Left renal pelvis (tissue), 4 donors: ENCODE measurements at regions not wholly inside any gene's neighbourhood (a gene's known extent, or its start where the extent isn't known, plus 50 kb on each side); places are given as distances from the start of the nearest gene placed in this dataset.
"Not testable (repeated sequence)": the region's sequence is repeated elsewhere in the genome, so short reads cannot be mapped to it uniquely, and the experiment has no call there.

Source experiments
- DNase-seq, 4 donors: peaks; one replicate each; pipeline ENCODE4 v3.0.0-alpha.2; 2013; ENCODE audit warnings: low read depth in 4 of 4, low spot score in 3 of 4

DNA sequence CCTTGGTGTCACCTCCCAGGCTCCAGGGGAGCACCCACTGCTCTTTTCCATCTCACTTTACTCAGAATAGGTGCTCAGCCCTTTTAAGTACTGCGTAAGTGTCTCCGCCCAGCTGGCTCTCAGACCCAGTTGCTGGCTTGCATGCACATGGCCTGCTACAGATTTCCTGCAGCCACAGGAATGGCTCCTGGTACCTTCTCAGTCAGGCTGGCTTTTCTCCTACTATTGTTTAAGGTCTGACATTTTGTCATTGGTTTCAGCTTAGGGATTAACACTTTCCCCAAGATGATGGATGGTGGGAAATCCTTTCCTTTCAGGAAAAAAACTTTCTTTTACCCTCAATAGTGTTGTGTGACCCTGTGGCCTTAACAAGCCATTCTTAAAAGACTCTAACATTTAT is 1652.3 kb upstream of the WWC1 start:
- DNase-seq = no peak

DNA sequence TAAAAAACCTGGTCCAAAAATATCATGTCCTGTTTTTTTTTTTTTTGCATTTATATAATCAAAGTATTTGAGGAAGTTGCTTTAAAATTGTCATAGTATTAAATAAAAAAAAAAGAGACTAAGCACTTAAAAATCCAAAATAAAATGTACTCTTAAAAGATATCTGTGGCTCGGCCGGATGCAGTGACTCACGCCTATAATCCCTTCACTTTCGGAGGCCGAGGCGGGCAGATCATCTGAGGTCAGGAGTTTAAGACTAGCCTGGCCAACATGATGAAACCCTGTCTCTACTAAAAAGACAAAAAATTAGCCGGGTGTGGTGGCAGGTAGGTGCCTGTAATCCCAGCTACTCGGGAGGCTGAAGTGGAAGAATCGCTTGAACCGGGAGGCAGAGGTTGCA is 1651.3 kb upstream of the WWC1 start:
- DNase-seq = not testable (repeated sequence)

GRCh38 chr5:166648736-166649135 is 1642.7 kb upstream of the WWC1 start:
- DNase-seq = no peak

- no peak for DNase-seq
These were observed 1641.8 kb upstream of the WWC1 start for GRCh38 chr5:166649676-166650075.

DNA sequence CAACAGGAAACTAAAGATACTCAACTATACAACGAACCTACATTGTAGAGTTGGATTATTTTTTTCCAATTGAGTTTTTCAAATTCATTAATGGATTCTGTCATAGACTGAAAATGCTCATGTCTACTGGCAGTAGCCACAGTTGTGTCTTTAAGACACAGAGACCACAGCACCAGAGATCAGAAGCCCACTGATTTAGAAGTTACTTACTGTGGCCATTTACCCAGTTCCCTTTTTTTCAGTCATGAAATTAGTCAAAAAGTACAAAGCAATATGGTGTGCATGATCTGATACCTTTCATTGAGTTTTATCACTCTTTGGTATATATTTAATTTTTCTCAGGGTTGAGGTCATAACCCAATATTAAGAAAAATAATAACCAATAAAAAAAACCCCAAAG is 1640.2 kb upstream of the WWC1 start:
- no peak for DNase-seq

DNA sequence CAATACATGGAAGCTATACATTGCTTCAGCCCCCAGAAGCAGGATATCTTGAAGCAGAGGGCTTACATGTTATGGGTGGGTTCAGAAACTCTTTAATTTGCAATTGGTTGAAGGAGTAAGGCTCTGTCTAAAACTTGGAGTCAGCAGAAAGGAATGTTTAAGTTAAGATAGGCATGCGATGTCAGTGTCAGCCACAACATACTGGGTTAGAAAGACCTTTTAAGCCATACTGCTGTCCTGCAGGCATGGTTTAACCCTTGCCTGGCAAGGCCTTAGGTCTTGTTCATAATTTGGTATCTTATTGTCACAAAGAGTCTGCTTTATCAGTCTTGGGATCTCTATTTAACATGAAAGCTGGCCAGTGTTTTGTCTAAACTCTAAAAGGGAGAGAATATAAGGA is 1619.6 kb upstream of the WWC1 start:
- no peak for DNase-seq

- no peak for DNase-seq
These were observed 1619.0 kb upstream of the WWC1 start for GRCh38 chr5:166672431-166672830.

GRCh38 chr5:166677891-166678290 is 1613.6 kb upstream of the WWC1 start:
- no peak for DNase-seq

DNA sequence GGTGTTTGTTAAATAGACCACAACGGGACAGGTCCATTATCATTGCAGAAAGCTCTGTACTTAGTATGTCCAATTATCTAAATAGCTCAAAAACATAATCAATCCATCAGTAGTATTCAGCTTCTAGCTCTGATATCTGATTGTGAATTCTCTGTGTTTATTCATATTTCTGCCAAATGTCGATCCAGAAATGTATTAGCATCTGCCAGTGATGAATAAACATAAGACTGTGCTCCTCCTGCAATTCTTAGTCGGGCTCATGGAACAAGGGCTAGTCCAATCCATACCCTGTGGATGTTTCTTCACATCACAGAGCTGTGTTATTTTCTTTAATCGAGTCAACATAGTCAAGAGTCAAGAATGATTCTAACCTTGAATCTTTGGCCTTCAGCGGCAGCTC is 1612.1 kb upstream of the WWC1 start:
- no peak for DNase-seq

DNA sequence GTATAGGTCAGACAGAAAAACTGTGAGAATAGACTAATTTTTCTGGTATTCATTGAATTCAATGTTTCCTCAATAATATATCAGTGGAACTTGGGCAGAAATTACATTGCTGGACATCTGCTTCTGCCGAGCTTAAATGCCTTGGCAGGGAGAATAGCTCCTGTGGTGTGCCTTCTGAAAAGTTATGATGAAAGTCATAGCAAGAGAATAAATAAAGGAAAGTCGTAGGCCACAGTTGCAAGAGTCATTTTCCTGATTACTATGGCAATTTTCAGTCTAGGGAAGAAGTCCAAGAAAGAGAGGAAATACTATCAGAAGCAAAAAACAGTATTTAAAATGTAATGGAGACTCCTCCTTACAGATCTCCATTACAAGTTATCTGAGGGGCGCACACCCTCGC is 1596.1 kb upstream of the WWC1 start:
- DNase-seq = no peak

DNA sequence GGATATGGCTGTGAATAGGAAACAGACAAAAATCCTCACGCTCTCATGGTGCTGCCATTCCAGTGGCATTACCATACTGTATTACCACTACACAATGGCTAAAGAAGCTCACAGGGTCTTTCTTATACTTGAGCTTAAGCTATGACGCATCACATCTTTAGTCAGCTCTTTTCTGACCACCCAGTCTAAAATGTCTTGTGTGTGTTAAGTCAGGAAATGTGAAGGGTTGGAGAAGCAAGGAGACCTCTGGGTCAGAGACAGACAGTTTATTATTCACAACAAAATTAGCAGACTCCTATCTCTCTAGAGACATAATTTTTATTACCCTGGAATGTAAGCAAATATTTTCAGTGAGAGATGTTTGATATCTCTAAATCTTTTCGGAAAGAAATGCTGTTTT is 1583.2 kb upstream of the WWC1 start:
- DNase-seq = no peak

- no peak for DNase-seq
These were observed 1581.8 kb upstream of the WWC1 start for GRCh38 chr5:166709691-166710090.

- no peak for DNase-seq
These were observed 1581.2 kb upstream of the WWC1 start for GRCh38 chr5:166710271-166710670.

- DNase-seq = no peak
These were observed 1578.8 kb upstream of the WWC1 start for GRCh38 chr5:166712447-166713185.

GRCh38 chr5:166713295-166713694 is 1578.2 kb upstream of the WWC1 start:
- DNase-seq = no peak

GRCh38 chr5:166716856-166717492 is 1574.5 kb upstream of the WWC1 start:
- DNase-seq = no peak

DNA sequence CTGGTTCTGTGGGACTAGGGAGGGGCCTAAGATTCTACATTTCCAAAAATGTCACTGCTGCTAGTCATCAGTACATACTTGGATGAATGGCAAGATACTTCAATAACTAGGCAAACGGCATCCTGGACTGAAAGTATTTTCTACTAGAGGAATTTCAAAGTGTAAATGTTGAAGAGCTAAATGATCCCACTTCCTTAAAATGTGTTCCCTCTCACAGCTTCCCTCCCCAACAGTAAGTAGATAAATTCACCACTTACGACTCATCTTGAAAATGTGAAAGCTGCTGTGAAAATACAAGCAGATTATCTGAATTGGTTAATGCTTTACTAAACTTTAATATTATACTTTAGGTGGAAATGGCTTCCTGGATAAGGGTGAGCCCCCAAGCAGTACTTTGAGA is 1571.5 kb upstream of the WWC1 start:
- DNase-seq = no peak

GRCh38 chr5:166722939-166723338 is 1568.5 kb upstream of the WWC1 start:
- DNase-seq = no peak

- no peak for DNase-seq
These were observed 1567.2 kb upstream of the WWC1 start for GRCh38 chr5:166724284-166724683.

- no peak for DNase-seq
These were observed 1565.9 kb upstream of the WWC1 start for GRCh38 chr5:166725593-166725992.

DNA sequence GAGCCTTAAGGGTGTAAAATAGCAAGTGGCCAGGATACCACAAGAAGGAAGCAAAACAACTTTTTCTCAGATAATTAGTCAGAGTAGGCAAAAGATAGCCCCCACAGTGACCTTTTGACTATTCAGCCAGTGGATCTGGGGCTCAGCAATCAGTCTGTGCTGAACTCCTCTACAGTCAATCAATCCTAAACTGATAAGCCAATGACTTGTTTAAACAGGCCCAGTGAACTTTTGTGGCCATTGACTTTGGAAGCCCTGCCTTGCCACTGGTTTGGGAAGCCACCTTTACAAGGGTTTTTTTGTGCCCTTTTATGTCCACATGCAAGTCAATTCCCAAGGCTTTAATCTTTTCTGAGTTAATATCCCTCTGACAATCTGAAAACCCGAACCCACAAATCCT is 1565.0 kb upstream of the WWC1 start:
- DNase-seq = no peak

- not testable (repeated sequence) for DNase-seq
These were observed 1548.5 kb upstream of the WWC1 start for GRCh38 chr5:166742951-166743350.

DNA sequence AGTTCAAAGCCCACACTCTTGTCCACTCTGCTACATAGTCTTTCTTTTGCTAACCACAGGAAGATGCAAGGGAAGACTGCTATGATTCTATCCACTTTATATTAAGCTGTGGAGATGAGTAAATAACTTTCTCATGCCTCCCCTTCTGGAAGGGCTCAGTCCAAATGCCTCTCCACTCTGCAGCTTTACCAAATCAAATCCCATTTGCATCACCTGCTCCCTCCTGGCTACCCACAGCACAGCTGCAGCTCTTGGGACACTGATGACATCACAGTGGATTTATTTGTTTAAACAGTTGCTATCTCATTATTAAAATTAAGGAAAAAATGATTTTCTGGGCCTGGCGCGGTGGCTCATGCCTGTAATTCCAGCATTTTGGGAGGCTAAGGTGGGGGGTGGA is 1544.9 kb upstream of the WWC1 start:
- no peak for DNase-seq
